ENCODE measurements at regions not wholly inside any gene's neighbourhood (a gene's known extent, or its start where the extent isn't known, plus 50 kb on each side); places are given as distances from the start of the nearest gene placed in this dataset.
"Not testable (repeated sequence)": the region's sequence is repeated elsewhere in the genome, so short reads cannot be mapped to it uniquely, and the experiment has no call there.

DNA sequence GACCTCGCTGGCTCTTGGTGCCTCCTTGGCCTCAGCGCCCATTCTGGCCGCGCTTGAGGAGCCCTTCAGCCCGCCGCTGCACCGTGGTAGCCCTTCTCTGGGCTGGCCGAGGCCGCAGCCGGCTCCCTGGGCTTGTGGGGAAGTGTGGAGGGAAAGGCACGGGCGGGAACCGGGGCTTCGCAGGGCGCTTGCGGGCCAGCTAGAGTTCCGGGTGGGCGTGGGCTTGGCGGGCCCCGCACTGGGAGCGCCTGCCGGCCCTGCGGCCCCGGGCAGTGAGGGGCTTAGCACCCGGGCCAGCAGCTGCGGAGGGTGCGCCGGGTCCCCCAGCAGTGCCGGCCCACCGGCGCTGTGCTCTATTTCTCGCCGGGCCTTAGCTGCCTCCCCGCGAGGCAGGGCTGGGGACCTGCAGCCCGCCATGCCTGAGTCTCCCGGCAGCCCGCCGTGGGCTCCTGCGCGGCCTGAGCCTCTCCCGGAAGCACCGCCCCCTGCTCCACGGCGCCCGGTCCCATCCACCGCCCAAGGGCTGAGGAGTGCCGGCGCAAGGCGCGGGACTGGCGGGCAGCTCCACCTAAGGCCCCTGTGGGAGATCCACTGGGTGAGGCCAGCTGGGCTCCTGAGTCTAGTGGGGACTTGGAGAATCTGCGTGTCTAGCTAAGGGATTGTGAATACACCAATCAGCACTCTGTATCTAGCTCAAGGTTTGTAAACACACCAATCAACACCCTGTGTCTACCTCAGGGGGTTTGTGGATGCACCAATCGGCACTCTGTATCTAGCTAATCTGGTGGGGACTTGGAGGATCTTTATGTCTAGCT, 141.1 kb downstream of the SLCO4C1 start:
- DNase-seq (ENCODE audit: low spot score), result not testable (repeated sequence)

DNA sequence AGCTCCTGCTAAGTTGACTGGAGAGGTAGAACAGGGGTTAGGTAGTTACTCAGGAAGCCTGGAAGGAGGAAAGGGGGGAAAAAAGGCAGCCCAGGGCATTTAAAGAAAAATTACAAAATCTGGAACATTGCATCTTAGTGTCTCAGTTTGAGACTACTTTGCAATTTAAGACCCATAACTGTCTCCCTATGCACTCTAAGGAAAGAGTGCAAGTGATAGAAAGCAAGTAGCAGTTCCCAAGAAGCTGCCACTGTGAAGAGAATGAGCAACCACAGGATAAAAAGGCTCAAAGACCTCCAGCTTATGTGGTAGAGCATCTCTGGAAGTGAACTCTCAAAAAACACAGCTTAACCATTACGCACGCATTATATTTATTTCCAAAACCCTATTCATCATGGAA, 141.8 kb downstream of the SLCO4C1 start:
- DNase-seq (ENCODE audit: low spot score), result no peak

DNA sequence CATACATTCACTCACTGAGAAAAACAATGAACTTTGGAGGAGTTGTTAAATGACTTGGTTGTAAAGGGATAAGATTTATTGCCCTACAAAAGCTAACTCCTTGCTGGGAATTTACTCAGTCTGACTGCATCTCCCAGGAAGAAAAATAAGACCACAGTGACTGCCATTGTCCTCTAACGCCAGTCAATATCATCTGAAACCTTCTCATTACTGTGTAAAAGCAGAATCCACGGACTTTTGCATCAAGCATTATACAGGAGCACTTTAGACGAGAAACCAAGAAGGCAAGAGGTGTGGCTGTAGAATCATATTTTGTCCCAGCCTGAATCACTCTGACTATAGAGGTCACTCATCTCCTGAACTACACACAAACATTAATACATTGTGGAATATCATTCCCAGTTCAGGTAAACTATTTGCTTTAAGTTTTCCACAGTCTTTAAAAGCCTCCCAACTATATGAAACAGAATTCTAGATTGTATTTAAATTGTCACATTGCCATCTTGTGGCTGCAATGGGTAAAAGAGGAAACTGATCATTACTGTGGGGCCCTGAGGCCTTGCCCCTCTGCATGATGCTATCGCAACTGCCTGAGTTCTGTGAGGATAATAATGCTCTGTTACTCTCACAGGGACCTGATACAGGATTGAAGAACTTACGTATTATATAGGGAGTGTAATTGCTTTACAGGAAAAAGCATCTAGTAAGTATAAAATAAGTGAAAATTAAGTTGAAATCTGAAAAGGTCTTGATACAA, 142.9 kb downstream of the SLCO4C1 start:
- DNase-seq (ENCODE audit: low spot score), result no peak

DNA sequence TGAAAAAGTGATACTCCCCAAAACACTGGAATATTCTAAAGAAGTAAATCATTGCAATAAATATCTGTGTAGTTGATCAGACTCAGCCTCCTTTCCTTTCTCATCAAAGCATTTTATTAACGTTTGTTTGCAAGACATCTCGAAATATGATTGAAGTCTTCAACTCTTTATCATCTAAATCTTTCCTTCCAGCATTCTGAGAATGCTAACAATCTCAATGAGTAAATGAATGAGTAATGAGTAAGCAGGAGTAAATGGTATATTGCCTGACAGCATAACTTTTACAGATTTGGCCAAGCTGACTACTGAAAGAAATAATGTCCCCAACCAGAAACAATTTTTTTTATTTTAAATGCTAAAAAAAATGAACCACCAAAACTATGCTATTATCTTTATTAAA, 157.1 kb downstream of the SLCO4C1 start:
- DNase-seq (ENCODE audit: low spot score), result no peak

DNA sequence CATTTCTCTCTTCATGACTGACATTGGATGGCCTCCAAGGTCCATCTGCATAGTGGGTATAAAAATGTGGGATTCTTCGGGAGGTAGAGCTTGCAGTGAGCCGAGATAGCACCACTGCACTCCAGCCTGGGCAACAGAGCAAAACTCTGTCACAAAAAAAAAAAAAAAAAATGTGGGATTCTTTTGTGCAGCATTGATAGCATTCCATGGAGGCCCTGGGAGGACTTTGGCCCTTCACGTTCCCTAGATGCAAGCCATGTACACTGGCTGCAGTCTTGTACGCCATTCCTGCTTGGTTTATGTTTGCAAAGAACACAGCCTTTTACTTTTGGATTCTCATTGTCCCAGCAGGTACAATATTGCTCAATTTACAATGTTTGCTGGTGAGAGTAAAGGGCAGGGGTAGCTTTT, 157.8 kb downstream of the SLCO4C1 start:
- no peak for DNase-seq (ENCODE audit: low spot score)

DNA sequence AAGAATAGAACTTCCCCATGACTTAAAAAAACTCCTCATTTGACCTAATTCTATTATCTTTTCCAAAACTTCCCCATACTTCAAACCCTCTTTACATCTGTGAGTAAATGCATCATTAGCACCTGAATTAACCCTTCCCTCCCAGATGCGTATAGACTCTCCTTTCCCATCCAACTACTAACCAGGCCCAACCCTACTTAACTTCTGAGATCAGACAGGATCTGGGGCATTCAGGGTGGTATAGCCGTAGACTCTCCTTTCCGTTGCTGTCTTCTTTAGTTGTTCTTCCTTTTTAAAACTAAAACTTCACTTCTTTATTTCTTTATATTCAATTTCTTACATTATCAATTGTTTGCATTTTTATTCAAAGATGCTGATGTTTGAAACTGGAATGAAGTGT, 165.2 kb downstream of the SLCO4C1 start:
- DNase-seq (ENCODE audit: low spot score), result no peak

DNA sequence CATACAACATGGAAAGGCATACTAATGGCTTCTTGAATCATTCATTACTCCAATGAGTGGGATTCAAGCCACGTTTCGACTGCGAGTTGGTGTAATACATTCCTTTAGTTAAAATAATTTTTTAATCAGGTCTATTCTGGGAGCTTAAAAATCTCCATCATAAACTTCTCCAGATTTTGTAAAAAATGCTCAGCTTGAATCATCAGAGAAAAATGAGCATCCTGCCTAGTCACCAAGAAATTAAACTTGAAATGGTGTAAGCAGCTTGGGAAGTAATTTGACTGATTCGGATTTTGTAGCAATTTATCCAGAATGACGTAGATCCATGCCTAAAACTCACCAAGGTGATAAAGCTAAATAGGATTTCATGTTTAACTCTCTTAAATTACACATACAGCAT, 165.7 kb downstream of the SLCO4C1 start:
- no peak for DNase-seq (ENCODE audit: low spot score)

DNA sequence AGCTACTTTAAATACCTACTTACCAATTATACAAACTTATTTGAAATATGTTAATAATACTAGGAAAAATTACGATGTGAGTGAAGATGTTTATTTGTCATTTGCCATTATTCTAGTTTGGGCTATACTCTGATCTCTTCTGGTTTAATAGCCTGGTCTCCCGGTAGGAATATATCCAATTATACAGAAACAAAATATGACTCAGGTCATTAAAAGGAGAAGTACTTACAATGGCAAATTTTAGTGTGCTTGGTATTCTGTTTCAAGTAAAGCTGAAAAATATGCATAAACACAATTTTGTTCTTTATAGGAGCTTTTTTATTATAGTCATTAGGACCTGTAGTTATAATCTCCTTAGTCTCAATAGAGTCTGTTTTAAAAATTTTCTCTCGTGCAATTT, 176.8 kb downstream of the SLCO4C1 start:
- DNase-seq (ENCODE audit: low spot score), result no peak

DNA sequence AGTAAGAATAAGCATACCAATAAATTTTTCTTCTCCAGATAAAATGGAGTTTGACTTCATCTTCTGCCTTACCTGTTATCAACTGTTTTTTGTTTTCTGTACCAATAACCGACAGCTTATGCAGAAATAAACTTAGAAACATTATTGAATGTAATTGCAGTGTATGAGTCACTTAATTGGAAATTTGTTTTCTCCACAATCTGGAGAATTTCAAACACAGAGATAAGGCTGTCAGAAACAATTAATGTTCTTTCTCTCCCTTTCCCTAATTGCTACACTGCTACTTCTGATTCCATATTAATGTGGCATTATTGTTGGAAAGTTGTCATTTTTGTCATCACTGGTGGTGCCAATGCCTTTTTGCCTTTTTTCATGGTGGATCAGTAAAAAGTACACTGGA, 180.3 kb downstream of the SLCO4C1 start:
- DNase-seq (ENCODE audit: low spot score), result no peak

DNA sequence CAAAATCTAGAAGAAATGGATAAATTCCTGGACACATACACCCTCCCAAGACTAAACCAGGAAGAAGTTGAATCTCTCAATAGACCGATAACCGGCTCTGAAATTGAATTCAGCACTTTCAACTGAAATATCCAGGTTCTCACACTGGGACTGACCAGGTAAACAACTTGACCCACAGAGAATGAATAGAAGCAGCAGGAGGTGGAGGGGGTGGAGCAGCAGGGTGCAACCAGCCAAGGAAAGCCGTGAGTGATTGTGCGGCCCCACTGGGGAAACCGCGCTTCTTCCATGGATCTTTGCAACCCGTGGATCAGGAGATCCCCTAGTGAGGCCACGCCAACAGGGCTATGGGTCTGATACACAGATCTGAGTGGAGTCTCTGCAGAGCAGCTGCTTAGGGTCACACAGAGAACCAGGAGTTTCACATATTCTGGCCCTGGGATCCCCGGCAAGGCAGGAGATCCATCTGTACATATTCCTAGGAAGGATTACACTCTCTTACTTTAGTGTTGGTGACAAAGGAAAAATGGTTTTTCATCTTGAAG, 181.5 kb downstream of the SLCO4C1 start:
- no peak for DNase-seq (ENCODE audit: low spot score)

DNA sequence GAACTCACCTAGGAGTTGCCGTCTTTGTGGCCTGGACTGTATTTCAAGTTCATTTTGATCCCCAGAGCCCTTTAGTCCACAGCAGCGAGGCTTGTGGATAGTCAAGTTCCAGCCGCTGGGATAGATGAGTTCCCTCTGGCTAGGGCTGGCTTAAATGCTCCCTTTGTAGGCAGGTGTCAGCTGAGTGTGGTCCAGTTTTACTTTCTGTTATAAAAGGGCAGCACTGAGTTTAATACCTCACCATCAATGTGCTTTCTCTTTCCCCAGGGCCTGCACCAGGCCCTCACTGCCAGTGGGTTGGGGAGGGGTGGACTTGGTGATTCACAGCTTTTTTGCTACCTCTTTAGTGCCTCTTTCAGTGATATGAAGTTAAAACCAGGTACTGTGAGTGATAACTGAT, 188.2 kb downstream of the SLCO4C1 start:
- no peak for DNase-seq (ENCODE audit: low spot score)

DNA sequence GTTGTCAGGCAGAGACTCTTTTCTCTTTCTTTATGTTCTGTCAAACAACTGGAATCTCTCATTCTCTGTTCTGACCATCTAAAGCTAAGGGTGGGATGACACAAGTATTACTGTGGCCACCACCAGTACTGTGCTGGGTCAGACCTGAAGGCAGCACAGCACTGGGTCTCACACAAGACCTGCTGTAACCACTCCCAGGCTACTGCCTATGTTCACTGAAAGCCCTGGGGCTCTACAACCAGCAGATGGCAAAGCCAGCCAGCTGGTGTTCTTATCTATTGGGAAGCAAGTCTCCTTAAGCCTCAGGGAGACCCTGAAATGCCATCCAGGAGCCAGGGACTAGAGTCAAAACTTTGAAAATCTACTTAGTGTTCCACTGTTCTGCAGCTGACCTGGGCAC, 189.5 kb downstream of the SLCO4C1 start:
- no peak for DNase-seq (ENCODE audit: low spot score)

DNA sequence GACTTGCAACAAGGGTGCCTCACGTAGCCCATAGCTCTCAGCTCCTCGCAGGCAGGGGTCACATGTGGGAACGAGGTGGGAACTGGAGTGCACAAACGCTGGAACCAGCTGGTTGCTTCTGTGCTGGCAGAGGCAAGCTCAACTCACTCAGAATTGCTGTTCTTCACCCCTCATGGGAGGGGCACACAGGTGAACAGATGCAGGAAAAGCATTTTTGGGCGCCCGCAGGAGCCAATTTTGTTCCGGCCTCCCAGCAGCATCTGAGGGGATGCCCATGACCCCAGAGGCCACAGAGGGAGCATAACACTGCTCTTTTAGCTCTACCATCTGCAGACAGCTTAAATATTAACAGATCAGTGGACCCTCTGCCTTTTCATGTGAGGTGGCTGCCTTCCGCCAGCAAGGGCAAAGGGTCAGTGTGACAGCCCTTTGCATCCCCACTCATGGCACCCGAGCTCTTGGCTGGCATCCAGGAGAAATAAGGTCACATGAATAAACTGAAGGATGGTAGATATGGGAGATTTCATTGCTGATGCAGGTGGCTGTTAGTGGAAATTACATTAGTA, 196.2 kb downstream of the SLCO4C1 start:
- DNase-seq (ENCODE audit: low spot score), result no peak

DNA sequence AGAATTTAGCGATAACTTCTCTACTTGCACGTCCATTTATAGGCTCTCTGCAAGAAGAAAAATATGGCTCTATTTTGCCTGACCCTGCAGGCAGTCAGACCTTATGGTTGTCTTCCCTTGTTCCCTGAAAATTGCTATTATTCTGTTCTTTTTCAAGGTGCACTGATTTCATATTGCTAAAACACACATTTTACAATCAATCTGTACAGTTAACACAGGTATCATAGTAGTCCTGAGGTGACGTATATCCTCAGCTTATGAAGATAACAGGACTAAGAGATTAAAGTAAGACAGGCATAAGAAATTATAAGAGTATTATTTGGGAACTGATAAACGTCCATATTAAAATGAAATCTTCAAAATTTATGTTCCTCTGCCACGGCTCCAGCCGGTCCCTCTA, 197.0 kb downstream of the SLCO4C1 start:
- DNase-seq (ENCODE audit: low spot score), result not testable (repeated sequence)

DNA sequence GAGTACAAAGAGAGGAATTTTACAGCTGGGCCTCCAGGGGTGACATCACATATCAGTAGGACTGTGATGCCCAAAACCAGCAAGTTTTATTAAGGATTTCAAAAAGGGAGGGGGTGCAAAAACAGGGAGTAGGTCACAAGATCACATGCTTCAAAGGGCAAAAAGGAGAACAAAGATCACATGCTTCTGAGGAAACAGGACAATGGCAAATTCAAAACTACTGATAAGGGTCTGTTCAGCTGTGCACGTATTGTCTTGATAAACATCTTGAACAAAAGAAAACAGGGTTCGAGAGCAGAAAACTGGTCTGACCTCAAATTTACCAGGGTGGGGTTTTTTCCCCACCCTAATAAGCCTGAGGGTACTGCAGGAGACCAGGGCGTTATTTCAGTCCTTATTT, 197.5 kb downstream of the SLCO4C1 start:
- not testable (repeated sequence) for DNase-seq (ENCODE audit: low spot score)

DNA sequence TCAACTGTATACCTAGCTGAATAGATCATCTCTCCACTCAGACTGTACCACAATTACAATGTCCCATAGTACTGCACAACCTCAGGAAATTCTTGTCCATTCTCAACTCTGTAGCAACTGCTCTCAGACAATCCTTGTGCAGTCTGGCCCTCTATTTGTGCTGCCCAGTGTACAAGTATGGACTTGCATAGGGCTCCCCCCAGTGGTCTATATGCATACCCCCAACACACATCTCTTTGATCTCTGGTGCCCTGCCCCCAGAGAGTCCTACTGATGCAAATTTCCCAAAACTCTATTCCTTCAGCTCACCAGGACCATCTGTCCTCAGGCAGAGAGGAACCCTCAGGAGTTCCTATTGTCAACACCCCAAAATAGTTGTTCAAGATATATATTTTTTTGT, 205.3 kb downstream of the SLCO4C1 start:
- no peak for DNase-seq (ENCODE audit: low spot score)

DNA sequence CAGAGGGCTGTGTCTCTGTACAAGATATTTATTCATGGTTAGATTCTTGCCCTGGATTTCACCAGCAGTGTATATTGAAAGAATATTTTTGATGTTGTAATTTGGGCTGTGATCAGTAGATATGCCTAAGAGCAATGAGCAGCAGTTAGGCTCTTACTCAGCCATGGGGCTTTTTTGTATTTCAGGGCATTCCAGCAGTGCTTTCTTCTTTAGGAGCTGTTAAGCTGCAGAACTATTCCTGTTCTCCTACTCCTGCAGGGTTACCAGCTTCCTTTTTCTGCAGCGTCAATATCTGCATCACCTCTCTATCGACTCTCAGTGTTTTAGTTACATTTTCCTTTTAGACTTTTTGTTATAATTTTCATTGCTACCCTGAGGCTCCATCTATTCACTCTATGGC, 206.2 kb downstream of the SLCO4C1 start:
- DNase-seq (ENCODE audit: low spot score), result no peak

DNA sequence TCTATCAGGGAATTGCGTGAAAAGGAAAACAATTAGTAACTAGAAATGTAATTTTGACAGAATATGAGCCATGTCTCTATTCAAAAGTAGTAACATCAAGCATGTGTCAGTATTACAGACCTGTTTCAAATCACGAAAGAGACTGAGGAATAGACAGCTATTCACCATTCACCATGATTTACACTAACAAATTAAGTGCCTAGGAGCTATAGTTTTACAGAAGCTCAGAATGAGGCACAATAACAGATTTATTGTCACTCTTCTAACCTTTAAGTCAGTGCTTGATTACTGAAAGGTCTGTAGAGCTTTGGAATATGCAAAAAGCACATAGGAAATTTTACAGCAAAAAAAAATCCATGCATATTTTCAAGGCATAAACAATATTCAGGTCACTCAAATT, 208.2 kb downstream of the SLCO4C1 start:
- no peak for DNase-seq (ENCODE audit: low spot score)

DNA sequence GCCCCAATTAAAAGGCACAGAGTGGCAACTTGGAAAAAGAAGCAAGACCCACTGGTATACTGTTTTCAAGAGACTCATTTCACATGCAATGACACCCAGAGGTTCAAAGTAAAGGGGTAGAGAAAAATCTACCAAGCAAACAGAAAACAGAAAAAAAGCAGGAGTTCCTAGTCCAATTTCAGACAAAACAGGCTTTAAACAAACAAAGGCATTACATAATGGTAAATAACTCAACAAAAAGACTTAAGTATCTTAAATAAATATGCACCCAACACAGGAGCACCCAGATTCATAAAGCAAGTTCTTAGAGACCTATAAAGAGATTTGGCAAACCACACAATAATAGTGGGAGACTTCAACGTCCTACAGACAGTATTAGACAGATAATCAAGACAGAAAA, 215.8 kb downstream of the SLCO4C1 start:
- no peak for DNase-seq (ENCODE audit: low spot score)

DNA sequence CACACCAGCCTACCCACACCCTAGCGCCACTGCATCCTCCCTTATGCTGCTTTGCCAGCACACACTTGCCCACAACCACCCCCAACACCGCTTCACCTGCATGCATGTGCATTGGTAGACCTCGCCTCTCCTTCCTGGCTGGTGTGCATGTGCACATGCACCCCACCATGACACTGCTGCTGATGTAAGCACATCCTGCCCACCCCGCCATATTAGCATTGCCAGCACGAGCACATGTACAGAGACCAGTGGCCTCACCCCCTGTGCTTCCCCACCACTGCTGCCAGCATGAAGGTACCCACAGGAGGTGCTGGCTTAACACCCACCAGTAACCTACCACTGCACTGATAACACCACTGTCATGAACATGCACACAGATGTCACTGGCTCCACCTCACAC, 218.2 kb downstream of the SLCO4C1 start:
- DNase-seq (ENCODE audit: low spot score), result no peak

DNA sequence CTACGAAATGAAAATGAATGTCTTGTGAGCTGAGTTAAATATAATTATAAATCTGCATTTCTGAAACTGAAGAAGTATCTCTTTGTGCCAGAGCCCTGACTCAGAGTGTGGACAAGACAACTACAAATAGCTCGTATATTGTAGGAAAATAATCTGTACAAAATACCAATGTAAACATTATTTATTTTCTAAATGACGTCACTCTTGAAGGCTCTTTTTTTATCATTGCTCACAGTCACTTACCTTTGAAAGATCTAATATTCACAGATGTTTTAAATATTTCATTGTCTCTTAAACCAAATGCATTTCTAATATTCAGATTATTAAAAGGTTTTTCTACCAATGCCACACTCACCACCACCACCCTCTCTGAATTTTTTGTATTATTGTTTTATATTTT, 226.1 kb downstream of the SLCO4C1 start:
- no peak for DNase-seq (ENCODE audit: low spot score)

DNA sequence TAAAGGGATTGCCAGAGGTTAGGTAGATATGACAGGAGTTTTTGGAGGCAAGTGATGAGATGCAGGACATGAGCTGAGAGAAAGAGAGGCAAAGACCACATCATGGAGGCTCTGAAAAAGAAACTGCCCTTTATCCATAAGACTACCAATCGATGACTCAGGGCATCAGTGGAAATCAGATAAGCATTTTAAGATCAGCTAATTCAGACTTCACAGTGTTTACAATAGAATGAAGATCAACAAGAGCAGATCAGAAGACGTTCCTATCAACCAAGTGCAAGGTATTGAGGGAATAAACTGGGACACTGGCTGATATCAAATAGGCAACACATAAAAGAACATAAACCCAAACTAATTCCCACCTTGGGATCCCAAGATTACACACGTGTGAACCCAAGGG, 227.2 kb downstream of the SLCO4C1 start:
- DNase-seq (ENCODE audit: low spot score), result no peak

DNA sequence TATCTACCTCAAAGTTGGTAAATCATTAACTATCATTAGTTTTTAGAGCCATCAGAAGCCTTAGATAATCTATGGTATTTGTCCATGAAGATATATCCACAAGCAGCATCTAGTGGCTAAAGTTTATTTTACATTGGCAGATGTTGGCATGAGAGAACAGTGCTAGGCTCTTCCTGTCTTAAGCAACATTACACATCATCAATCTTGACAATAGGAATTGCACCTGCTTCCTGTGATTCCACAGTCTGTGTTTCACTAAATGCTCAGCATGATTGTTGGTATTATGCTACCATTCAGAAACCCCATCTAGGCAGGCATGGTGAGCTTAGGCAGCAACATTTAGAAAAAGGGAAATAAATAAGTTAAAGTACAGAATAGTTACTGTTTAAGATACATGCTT, 246.6 kb downstream of the SLCO4C1 start:
- DNase-seq (ENCODE audit: low spot score), result no peak

All from hematopoietic multipotent progenitor cell treated with erythropoietin and hydrocortisone succinate and interleukin-3 and kit ligand, for 15 days (in vitro differentiated cells).